GM19463 (cell line): ENCODE measurements at regions not wholly inside any gene's neighbourhood (a gene's known extent, or its start where the extent isn't known, plus 50 kb on each side); places are given as distances from the start of the nearest gene placed in this dataset.

Source experiments
- ATAC-seq: cut with Tn5 transposase; IDR thresholded peaks from one replicate; pipeline ENCODE4 v1.9.1; 2021; ENCODE audit warnings: mild to moderate bottlenecking, moderate library complexity; ENCODE audit not compliant: unreplicated experiment

GRCh38 chr5:92906798-92907376, 674.1 kb downstream of the NR2F1-AS1 start:
- no peak for ATAC-seq

GRCh38 chr5:92904021-92904420, 677.0 kb downstream of the NR2F1-AS1 start:
- ATAC-seq: no peak

GRCh38 chr5:92899611-92900010, 681.4 kb downstream of the NR2F1-AS1 start:
- no peak for ATAC-seq

GRCh38 chr5:92896722-92897121, 684.3 kb downstream of the NR2F1-AS1 start:
- no peak for ATAC-seq

GRCh38 chr5:92890841-92891244, 690.2 kb downstream of the NR2F1-AS1 start:
- no peak for ATAC-seq

GRCh38 chr5:92889140-92889539, 691.9 kb downstream of the NR2F1-AS1 start:
- ATAC-seq: no peak

- ATAC-seq: no peak
Observed at GRCh38 chr5:92887254-92887653, 693.8 kb downstream of the NR2F1-AS1 start.

- no peak for ATAC-seq
Observed at GRCh38 chr5:92886751-92887150, 694.3 kb downstream of the NR2F1-AS1 start.

- no peak for ATAC-seq
Observed at GRCh38 chr5:92885950-92886349, 695.1 kb downstream of the NR2F1-AS1 start.

- ATAC-seq: no peak
Observed at GRCh38 chr5:92884469-92884868, 696.5 kb downstream of the NR2F1-AS1 start.

GRCh38 chr5:92879806-92880543, 701.0 kb downstream of the NR2F1-AS1 start:
- no peak for ATAC-seq

- ATAC-seq: no peak
Observed at GRCh38 chr5:92874790-92875189, 706.2 kb downstream of the NR2F1-AS1 start.

GRCh38 chr5:92868442-92868841, 712.6 kb downstream of the NR2F1-AS1 start:
- no peak for ATAC-seq

- no peak for ATAC-seq
Observed at GRCh38 chr5:92864591-92864990, 716.4 kb downstream of the NR2F1-AS1 start.

- no peak for ATAC-seq
Observed at GRCh38 chr5:92863666-92864065, 717.4 kb downstream of the NR2F1-AS1 start.

GRCh38 chr5:92861531-92862285, 719.3 kb downstream of the NR2F1-AS1 start:
- no peak for ATAC-seq

- ATAC-seq: no peak
Observed at GRCh38 chr5:92860061-92860460, 721.0 kb downstream of the NR2F1-AS1 start.

- no peak for ATAC-seq
Observed at GRCh38 chr5:92852219-92852618, 728.8 kb downstream of the NR2F1-AS1 start.

- ATAC-seq: no peak
Observed at GRCh38 chr5:92850886-92851285, 730.1 kb downstream of the NR2F1-AS1 start.

GRCh38 chr5:92849756-92850155, 731.3 kb downstream of the NR2F1-AS1 start:
- ATAC-seq: no peak

- ATAC-seq: no peak
Observed at GRCh38 chr5:92841604-92842155, 739.3 kb downstream of the NR2F1-AS1 start.

GRCh38 chr5:92838253-92838652, 742.8 kb downstream of the NR2F1-AS1 start:
- no peak for ATAC-seq
